Neural cell (in vitro differentiated cells): ENCODE measurements at regions not wholly inside any gene's neighbourhood (a gene's known extent, or its start where the extent isn't known, plus 50 kb on each side); places are given as distances from the start of the nearest gene placed in this dataset.

Source experiments
- H2AFZ ChIP-seq: fragments of 200-600, 300-800 bp; sonication (generic), shearing (Covaris generic); 2 replicates; pipeline ENCODE4 v1.6.0; 2014; ENCODE audit warnings: low read depth, mild to moderate bottlenecking, antibody characterized with exemption, low read length, moderate library complexity
- H3F3A ChIP-seq: fragments of 200-600 bp; shearing (Covaris generic); 2 replicates; pipeline ENCODE4 v1.6.1; 2016; ENCODE audit warnings: mild to moderate bottlenecking, moderate library complexity, mixed read lengths, antibody characterized with exemption, low read length; ENCODE audit not compliant: insufficient read depth, poor library complexity, severe bottlenecking
- H3K27ac ChIP-seq: fragments of 200-600, 300-800 bp; sonication (generic), shearing (Covaris generic); 2 replicates; pipeline ENCODE4 v1.5.1; 2014; ENCODE audit warnings: mild to moderate bottlenecking, low read length, moderate library complexity
- H3K27me3 ChIP-seq: fragments of 300-800, 200-600 bp; sonication (generic), shearing (Covaris generic); 2 replicates; pipeline ENCODE4 v1.6.0; 2014; ENCODE audit warnings: mild to moderate bottlenecking, low read depth, low read length, moderate library complexity; ENCODE audit not compliant: insufficient read depth
- H3K36me3 ChIP-seq: fragments of 300-800, 200-600 bp; sonication (generic), shearing (Covaris generic); 2 replicates; pipeline ENCODE4 v1.5.1; 2014; ENCODE audit warnings: mild to moderate bottlenecking, antibody characterized with exemption, low read length, moderate library complexity; ENCODE audit not compliant: insufficient read depth
- H3K4me2 ChIP-seq: fragments of 300-800, 200-600 bp; sonication (generic), shearing (Covaris generic); 2 replicates; pipeline ENCODE4 v1.6.0; 2014; ENCODE audit warnings: mild to moderate bottlenecking, low read length
- H3K4me3 ChIP-seq: fragments of 300-800, 200-600 bp; sonication (generic), shearing (Covaris generic); 2 replicates; pipeline ENCODE4 v1.5.1; 2014; ENCODE audit warnings: mild to moderate bottlenecking, low read length, moderate library complexity
- H3K79me2 ChIP-seq: fragments of 200-600 bp; shearing (Covaris generic); replicated peaks from 2 replicates; pipeline ENCODE4 v1.6.0; 2014; ENCODE audit warnings: mild to moderate bottlenecking, low read length, moderate library complexity; ENCODE audit not compliant: insufficient read depth
- H3K9ac ChIP-seq: fragments of 300-800, 200-600 bp; sonication (generic), shearing (Covaris generic); 2 replicates; pipeline ENCODE4 v1.6.1; 2016; ENCODE audit warnings: mild to moderate bottlenecking, low read length, mixed read lengths
- H3K9me2 ChIP-seq: fragments of 200-600 bp; shearing (Covaris generic); 2 replicates; pipeline ENCODE4 v1.6.1; 2016; ENCODE audit warnings: mild to moderate bottlenecking, low read length, mixed read lengths; ENCODE audit not compliant: insufficient read depth
- H3K9me3 ChIP-seq: fragments of 200-600, 300-800 bp; sonication (generic), shearing (Covaris generic); 2 replicates; pipeline ENCODE4 v1.6.1; 2016; ENCODE audit warnings: mild to moderate bottlenecking, mixed run types, low read length, moderate library complexity, mixed read lengths
- H4K20me1 ChIP-seq: fragments of 200-600 bp; shearing (Covaris generic); 2 replicates; pipeline ENCODE4 v1.6.1; 2016; ENCODE audit warnings: mild to moderate bottlenecking, mixed run types; ENCODE audit not compliant: insufficient read depth
- EP300 ChIP-seq: fragments of 450-650 bp; conservative IDR thresholded peaks from 2 replicates; pipeline ENCODE4 v1.6.1; 2014; ENCODE audit warnings: antibody characterized with exemption, mild to moderate bottlenecking, moderate library complexity; ENCODE audit not compliant: poor library complexity, severe bottlenecking
- EZH2 ChIP-seq: fragments of 200-600, 300-800 bp; shearing (Covaris generic), sonication (generic); IDR thresholded peaks from 2 replicates; pipeline ENCODE4 v1.6.1; 2014; ENCODE audit warnings: antibody characterized with exemption, low read length, borderline replicate concordance, mild to moderate bottlenecking; ENCODE audit not compliant: insufficient read depth, poor library complexity, severe bottlenecking
- MXI1 ChIP-seq: fragments of 450-650 bp; conservative IDR thresholded peaks from 2 replicates; pipeline ENCODE4 v1.6.1; 2014; ENCODE audit warnings: antibody characterized with exemption, mild to moderate bottlenecking; ENCODE audit not compliant: poor library complexity, severe bottlenecking
- POLR2AphosphoS5 ChIP-seq: IDR thresholded peaks from 2 replicates; pipeline ENCODE4 v1.6.1; 2012
- RAD21 ChIP-seq: fragments of 450-650 bp; conservative IDR thresholded peaks from 2 replicates; pipeline ENCODE4 v1.6.1; 2014; ENCODE audit warnings: antibody characterized with exemption, mild to moderate bottlenecking, moderate library complexity
- SMC3 ChIP-seq: fragments of 450-650 bp; conservative IDR thresholded peaks from 2 replicates; pipeline ENCODE4 v1.6.1; 2014; ENCODE audit warnings: antibody characterized with exemption, mild to moderate bottlenecking, moderate library complexity; ENCODE audit not compliant: poor library complexity
- TAF1 ChIP-seq: IDR thresholded peaks from 2 replicates; pipeline ENCODE4 v1.6.1; 2012; ENCODE audit warnings: low read depth
- TF ChIP-seq, protein P1 (sequence below): IDR thresholded peaks from 2 replicates; pipeline ENCODE4 v1.6.1; 2012; ENCODE audit warnings: borderline replicate concordance
- TF ChIP-seq, protein P2 (sequence below): fragments of 450-650 bp; IDR thresholded peaks from 2 replicates; pipeline ENCODE4 v1.5.1; 2014; ENCODE audit warnings: antibody characterized with exemption, mild to moderate bottlenecking, moderate library complexity; ENCODE audit not compliant: poor library complexity, severe bottlenecking

DNA sequence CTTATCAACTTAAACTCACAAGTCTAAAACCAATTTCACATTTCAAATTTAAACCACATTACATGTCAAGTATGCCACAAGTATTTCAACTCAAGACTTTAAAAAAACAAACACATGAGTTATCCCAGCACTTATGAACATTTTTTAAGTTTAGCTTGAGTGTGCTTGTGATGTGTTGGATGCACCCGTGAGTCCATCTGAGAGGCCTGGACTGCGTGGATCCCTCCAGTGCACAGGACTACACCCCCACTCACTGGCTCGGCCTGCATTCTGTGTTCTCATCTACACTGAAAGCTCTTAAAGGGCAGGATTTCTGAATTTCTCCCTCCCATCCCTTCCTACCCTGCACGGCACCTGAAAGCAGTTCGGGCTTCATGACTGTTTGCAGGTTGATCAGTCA lies 128.8 kb upstream of the CD93 start:
- Histone ChIP-seq H3F3A (no peaks in the 10 kb centered on the region), H3K27ac (no peak overlapping the region), H3K79me2 (no peaks in the 10 kb centered on the region), H3K9ac (no peak overlapping the region), H3K27me3 (no peaks in the 10 kb centered on the region), H3K36me3 (no peaks in the 10 kb centered on the region), H4K20me1 (no peaks in the 10 kb centered on the region), H3K4me2 (no peak overlapping the region), H3K9me3 (no peaks in the 10 kb centered on the region), H3K9me2 (no peaks in the 10 kb centered on the region), H3K4me3 (no peak overlapping the region), H2AFZ (no peak overlapping the region)
- TF ChIP-seq, protein P1, sequence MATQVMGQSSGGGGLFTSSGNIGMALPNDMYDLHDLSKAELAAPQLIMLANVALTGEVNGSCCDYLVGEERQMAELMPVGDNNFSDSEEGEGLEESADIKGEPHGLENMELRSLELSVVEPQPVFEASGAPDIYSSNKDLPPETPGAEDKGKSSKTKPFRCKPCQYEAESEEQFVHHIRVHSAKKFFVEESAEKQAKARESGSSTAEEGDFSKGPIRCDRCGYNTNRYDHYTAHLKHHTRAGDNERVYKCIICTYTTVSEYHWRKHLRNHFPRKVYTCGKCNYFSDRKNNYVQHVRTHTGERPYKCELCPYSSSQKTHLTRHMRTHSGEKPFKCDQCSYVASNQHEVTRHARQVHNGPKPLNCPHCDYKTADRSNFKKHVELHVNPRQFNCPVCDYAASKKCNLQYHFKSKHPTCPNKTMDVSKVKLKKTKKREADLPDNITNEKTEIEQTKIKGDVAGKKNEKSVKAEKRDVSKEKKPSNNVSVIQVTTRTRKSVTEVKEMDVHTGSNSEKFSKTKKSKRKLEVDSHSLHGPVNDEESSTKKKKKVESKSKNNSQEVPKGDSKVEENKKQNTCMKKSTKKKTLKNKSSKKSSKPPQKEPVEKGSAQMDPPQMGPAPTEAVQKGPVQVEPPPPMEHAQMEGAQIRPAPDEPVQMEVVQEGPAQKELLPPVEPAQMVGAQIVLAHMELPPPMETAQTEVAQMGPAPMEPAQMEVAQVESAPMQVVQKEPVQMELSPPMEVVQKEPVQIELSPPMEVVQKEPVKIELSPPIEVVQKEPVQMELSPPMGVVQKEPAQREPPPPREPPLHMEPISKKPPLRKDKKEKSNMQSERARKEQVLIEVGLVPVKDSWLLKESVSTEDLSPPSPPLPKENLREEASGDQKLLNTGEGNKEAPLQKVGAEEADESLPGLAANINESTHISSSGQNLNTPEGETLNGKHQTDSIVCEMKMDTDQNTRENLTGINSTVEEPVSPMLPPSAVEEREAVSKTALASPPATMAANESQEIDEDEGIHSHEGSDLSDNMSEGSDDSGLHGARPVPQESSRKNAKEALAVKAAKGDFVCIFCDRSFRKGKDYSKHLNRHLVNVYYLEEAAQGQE = no peak
- TF ChIP-seq EZH2 = no peak
- TF ChIP-seq POLR2AphosphoS5 = no peak
- no peak for TF ChIP-seq MXI1
- TF ChIP-seq, protein P2, sequence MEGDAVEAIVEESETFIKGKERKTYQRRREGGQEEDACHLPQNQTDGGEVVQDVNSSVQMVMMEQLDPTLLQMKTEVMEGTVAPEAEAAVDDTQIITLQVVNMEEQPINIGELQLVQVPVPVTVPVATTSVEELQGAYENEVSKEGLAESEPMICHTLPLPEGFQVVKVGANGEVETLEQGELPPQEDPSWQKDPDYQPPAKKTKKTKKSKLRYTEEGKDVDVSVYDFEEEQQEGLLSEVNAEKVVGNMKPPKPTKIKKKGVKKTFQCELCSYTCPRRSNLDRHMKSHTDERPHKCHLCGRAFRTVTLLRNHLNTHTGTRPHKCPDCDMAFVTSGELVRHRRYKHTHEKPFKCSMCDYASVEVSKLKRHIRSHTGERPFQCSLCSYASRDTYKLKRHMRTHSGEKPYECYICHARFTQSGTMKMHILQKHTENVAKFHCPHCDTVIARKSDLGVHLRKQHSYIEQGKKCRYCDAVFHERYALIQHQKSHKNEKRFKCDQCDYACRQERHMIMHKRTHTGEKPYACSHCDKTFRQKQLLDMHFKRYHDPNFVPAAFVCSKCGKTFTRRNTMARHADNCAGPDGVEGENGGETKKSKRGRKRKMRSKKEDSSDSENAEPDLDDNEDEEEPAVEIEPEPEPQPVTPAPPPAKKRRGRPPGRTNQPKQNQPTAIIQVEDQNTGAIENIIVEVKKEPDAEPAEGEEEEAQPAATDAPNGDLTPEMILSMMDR = no peak
- TF ChIP-seq TAF1 = no peak
- no peak for TF ChIP-seq SMC3
- TF ChIP-seq EP300 = no peak
- no peak for TF ChIP-seq RAD21

DNA sequence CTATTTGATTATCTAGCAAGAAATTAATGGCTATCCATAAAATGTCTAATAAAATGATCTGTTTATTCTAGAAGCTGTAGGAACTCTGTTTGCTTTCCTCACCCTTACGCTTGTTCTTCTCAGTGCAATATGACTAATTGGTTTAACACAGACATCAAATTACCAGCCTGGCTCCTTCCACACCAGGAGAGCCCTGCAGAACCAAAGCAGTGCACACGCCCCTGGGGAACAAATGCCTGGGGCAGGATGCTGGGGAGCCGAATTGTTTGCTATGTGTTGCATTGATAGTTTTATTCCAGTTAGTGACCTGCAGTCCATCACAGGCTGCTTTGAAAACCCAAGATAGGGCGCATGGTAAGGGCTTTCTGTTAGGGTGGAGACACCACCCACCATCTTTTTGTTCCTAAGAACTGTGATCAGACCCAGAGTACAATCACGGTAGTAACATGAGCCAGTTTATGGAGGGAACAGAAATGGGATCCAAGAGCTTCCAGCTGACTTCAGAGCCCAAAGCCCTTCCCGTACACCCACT lies 126.4 kb upstream of the CD93 start:
- Histone ChIP-seq H3K4me2 (no peak overlapping the region), H3K9me2 (no peaks in the 10 kb centered on the region), H3K27me3 (no peaks in the 10 kb centered on the region), H3K9me3 (no peaks in the 10 kb centered on the region), H3K27ac (no peak overlapping the region), H4K20me1 (no peaks in the 10 kb centered on the region), H3F3A (no peaks in the 10 kb centered on the region), H3K79me2 (no peaks in the 10 kb centered on the region), H2AFZ (no peak overlapping the region), H3K36me3 (no peaks in the 10 kb centered on the region), H3K4me3 (no peak overlapping the region), H3K9ac (no peak overlapping the region)
- TF ChIP-seq TAF1 (no peak), MXI1 (no peak), EZH2 (no peak), RAD21 (no peak)
- TF ChIP-seq, protein P2 = no peak
